HEK293T (cell line): ENCODE measurements at regions not wholly inside any gene's neighbourhood (a gene's known extent, or its start where the extent isn't known, plus 50 kb on each side); places are given as distances from the start of the nearest gene placed in this dataset.

ENCODE experiments used
- BHLHE40 ChIP-seq: fragments of 450-650 bp; IDR thresholded peaks from 2 replicates; pipeline ENCODE4 v1.6.1; 2016; ENCODE audit warnings: mild to moderate bottlenecking, moderate library complexity, borderline replicate concordance
- FOXA1 ChIP-seq: fragments of 450-650 bp; IDR thresholded peaks from 2 replicates; pipeline ENCODE4 v1.6.1; 2016; ENCODE audit warnings: mild to moderate bottlenecking
- HDGF ChIP-seq: fragments of 450-650 bp; IDR thresholded peaks from 2 replicates; pipeline ENCODE4 v1.6.1; 2017; ENCODE audit warnings: antibody characterized with exemption, borderline replicate concordance
- NFRKB ChIP-seq: fragments of 450-650 bp; IDR thresholded peaks from 2 replicates; pipeline ENCODE4 v1.6.1; 2016; ENCODE audit warnings: mild to moderate bottlenecking, moderate library complexity
- SP1 ChIP-seq: fragments of 450-650 bp; IDR thresholded peaks from 2 replicates; pipeline ENCODE4 v1.6.1; 2017
- SUZ12 ChIP-seq: fragments of 450-650 bp; IDR thresholded peaks from 2 replicates; pipeline ENCODE4 v1.6.1; 2016; ENCODE audit warnings: mild to moderate bottlenecking

- TF ChIP-seq FOXA1 (no peak), HDGF (no peak), SUZ12 (no peak), NFRKB (no peak), SP1 (no peak), BHLHE40 (no peak)
These were observed 75.0 kb upstream of the EZR start for GRCh38 chr6:158894193-158894592.
